K562 (cell line): ENCODE measurements at regions not wholly inside any gene's neighbourhood (a gene's known extent, or its start where the extent isn't known, plus 50 kb on each side); places are given as distances from the start of the nearest gene placed in this dataset.

Experiments
- ATAC-seq: fragments of 200-7000 bp; cut with Tn5 transposase; 3 replicates; pipeline ENCODE4 v1.9.1; 2020; ENCODE audit warnings: moderate library complexity
- BruUV-seq: library from RNA; stranded (reverse); fragments of 400-500 nt; replicated peaks from 2 replicates; lab custom pipeline; 2021; lab: Mats Ljungman, UMichigan
- CTCF ChIA-PET: fragments of 300-600 bp; formaldehyde crosslinking; extraction: SDS; loops from one replicate; lab custom pipeline; 2021; ENCODE audit warnings: low intra/inter-chr PET ratio; lab: Yijun Ruan, JAX
- POLR2A ChIA-PET: fragments of 300-600, 350-650 bp; sonication (Branson Sonifier 250); formaldehyde crosslinking; extraction: SDS; loops from one replicate; lab custom pipeline; 2021; ENCODE audit warnings: antibody characterized with exemption, inconsistent platforms; lab: Yijun Ruan, JAX
- DNase-seq, 4 experiments: peaks; one replicate each; pipeline versions ENCODE4 v3.0.0 to v3.0.0-alpha.2; 2011 to 2018; ENCODE audit warnings: low spot score in 3 of 4, mixed read lengths in 3 of 4; ENCODE audit errors: extremely low read depth in 1 of 4
- FAIRE-seq: peaks from 2 replicates; lab custom pipeline; 2011; peaks lifted over from hg19 to GRCh38; lab: Jason Lieb, UNC
- H2AFZ ChIP-seq: 2 replicates; pipeline ENCODE4 v1.6.0; 2011; ENCODE audit warnings: low read depth, low read length, control low read depth, inconsistent platforms
- H3K27ac ChIP-seq: fragments of 200-600 bp; 3 replicates; pipeline ENCODE4 v1.8.0; 2011; ENCODE audit warnings: low read depth, mild to moderate bottlenecking, control low read depth, inconsistent platforms, low read length, moderate library complexity, mixed read lengths; ENCODE audit errors: extremely low read depth
- H3K27me3 ChIP-seq, 2 experiments: fragments of 300-600 bp in 1 of 2; 2 replicates in 1 of 2; 3 replicates in 1 of 2; pipeline versions ENCODE4 v1.6.0 to v1.8.0; 2011; ENCODE audit warnings: inconsistent platforms in 2 of 2, low read length in 2 of 2, mild to moderate bottlenecking in 1 of 2, mixed read lengths in 1 of 2, moderate library complexity in 1 of 2; ENCODE audit not compliant: control insufficient read depth in 2 of 2, insufficient read depth in 2 of 2
- H3K36me3 ChIP-seq: fragments of 300-600 bp; 3 replicates; pipeline ENCODE4 v1.8.0; 2011; ENCODE audit warnings: mild to moderate bottlenecking, low read length, inconsistent platforms; ENCODE audit not compliant: control insufficient read depth, insufficient read depth
- H3K4me1 ChIP-seq, 2 experiments: fragments of 200-600 bp in 1 of 2; replicated peaks in 1 of 2; 2 replicates in 1 of 2; 3 replicates in 1 of 2; pipeline versions ENCODE4 v1.5.1 to v1.8.0; 2011; ENCODE audit warnings: inconsistent platforms in 2 of 2, low read length in 2 of 2, mild to moderate bottlenecking in 1 of 2, mixed read lengths in 1 of 2, moderate library complexity in 1 of 2; ENCODE audit not compliant: control insufficient read depth in 2 of 2, insufficient read depth in 2 of 2
- H3K4me2 ChIP-seq: 2 replicates; pipeline ENCODE4 v1.6.1; 2011; ENCODE audit warnings: low read length, control low read depth, inconsistent platforms, mixed read lengths; ENCODE audit not compliant: insufficient read depth
- H3K4me3 ChIP-seq: fragments of 200-600 bp; sonication (generic), shearing (Covaris generic); 2 replicates; pipeline ENCODE4 v1.5.1; 2016; ENCODE audit warnings: control low read depth, inconsistent platforms
- H3K79me2 ChIP-seq: fragments of 200-600 bp; 3 replicates; pipeline ENCODE4 v1.8.0; 2011; ENCODE audit warnings: low read length, inconsistent platforms; ENCODE audit not compliant: control insufficient read depth, insufficient read depth
- H3K9ac ChIP-seq, 2 experiments: 2 replicates each; pipeline versions ENCODE4 v1.6.0 to v1.6.1; 2011; ENCODE audit warnings: low read depth in 2 of 2, low read length in 2 of 2, control low read depth in 1 of 2, inconsistent platforms in 1 of 2, mild to moderate bottlenecking in 1 of 2, mixed read lengths in 1 of 2; ENCODE audit not compliant: insufficient read depth in 1 of 2
- H3K9me1 ChIP-seq: one replicate; pipeline ENCODE4 v1.6.0; 2011; ENCODE audit warnings: inconsistent platforms, mild to moderate bottlenecking, low read length, moderate library complexity; ENCODE audit not compliant: control insufficient read depth, insufficient read depth
- H3K9me3 ChIP-seq: replicated peaks from 2 replicates; pipeline ENCODE4 v1.5.1; 2011; ENCODE audit warnings: low read depth, low read length, inconsistent platforms; ENCODE audit not compliant: control insufficient read depth, insufficient read depth
- H4K20me1 ChIP-seq: replicated peaks from 2 replicates; pipeline ENCODE4 v1.6.1; 2011; ENCODE audit warnings: low read length, inconsistent platforms, mixed read lengths; ENCODE audit not compliant: control insufficient read depth, insufficient read depth
- BACH1 ChIP-seq: fragments of 200-800 bp; sonication (Bioruptor generic); IDR thresholded peaks from 2 replicates; pipeline ENCODE4 v1.6.1; 2016; ENCODE audit warnings: missing genetic modification characterization, missing compliant biosample characterization
- CREBBP ChIP-seq: IDR thresholded peaks from one replicate; pipeline ENCODE4 v1.6.1; 2012; ENCODE audit warnings: low read depth, mild to moderate bottlenecking, control low read depth, inconsistent platforms, low read length
- EWSR1 ChIP-seq: fragments of 450-650 bp; IDR thresholded peaks from 2 replicates; pipeline ENCODE4 v1.6.1; 2018; ENCODE audit warnings: borderline replicate concordance, mild to moderate bottlenecking, low read depth, moderate library complexity; ENCODE audit not compliant: partially characterized antibody
- GATAD2A ChIP-seq: fragments of 450-650 bp; IDR thresholded peaks from 2 replicates; pipeline ENCODE4 v1.6.1; 2017
- HDAC8 ChIP-seq: fragments of 450-650 bp; IDR thresholded peaks from 2 replicates; pipeline ENCODE4 v1.6.1; 2016; ENCODE audit warnings: mild to moderate bottlenecking, missing genetic modification characterization, moderate library complexity, missing compliant biosample characterization
- HDGF ChIP-seq: fragments of 450-650 bp; IDR thresholded peaks from 2 replicates; pipeline ENCODE4 v1.6.1; 2016
- SP2 ChIP-seq: IDR thresholded peaks from 2 replicates; pipeline ENCODE4 v1.6.1; 2011; ENCODE audit warnings: mild to moderate bottlenecking, low read depth, low read length, moderate library complexity; ENCODE audit not compliant: poor library complexity, severe bottlenecking; ENCODE audit errors: extremely low read depth
- ZNF512 ChIP-seq: IDR thresholded peaks from 2 replicates; pipeline ENCODE4 v1.6.1; 2016; ENCODE audit warnings: missing genetic modification characterization, missing compliant biosample characterization
- WGBS: fragments of 100-300 bp; shearing (Covaris generic); methylation state at CpG from one replicate; pipeline ENCODE4 v1.1.6; 2016; ENCODE audit warnings: low coverage, mixed read lengths; ENCODE audit not compliant: insufficient coverage; ENCODE audit errors: missing lambda C conversion rate; 5-methylcytosine and 5-hydroxymethylcytosine counted together
- in situ Hi-C: fragments of 300-500 bp; cut with MboI; formaldehyde crosslinking; loops from 4 replicates; pipeline ENCODE4 v1.15.0; 2018; ENCODE audit warnings: inconsistent platforms, mixed read lengths
- intact Hi-C: fragments of 100-400 bp; cut with micrococcal nuclease; formaldehyde crosslinking; loops from 2 replicates; pipeline ENCODE4 v1.14.2; 2022
- TF ChIP-seq, protein P1 (sequence below): fragments of 450-650 bp; conservative IDR thresholded peaks from 2 replicates; pipeline ENCODE4 v1.6.1; 2016; ENCODE audit warnings: missing genetic modification characterization, low read depth, mild to moderate bottlenecking, missing compliant biosample characterization, moderate library complexity

- TF ChIP-seq, protein P1, sequence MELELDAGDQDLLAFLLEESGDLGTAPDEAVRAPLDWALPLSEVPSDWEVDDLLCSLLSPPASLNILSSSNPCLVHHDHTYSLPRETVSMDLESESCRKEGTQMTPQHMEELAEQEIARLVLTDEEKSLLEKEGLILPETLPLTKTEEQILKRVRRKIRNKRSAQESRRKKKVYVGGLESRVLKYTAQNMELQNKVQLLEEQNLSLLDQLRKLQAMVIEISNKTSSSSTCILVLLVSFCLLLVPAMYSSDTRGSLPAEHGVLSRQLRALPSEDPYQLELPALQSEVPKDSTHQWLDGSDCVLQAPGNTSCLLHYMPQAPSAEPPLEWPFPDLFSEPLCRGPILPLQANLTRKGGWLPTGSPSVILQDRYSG (tag), result no peak
- no peak for TF ChIP-seq SP2
- TF ChIP-seq HDAC8 (tag), result no peak
- TF ChIP-seq GATAD2A, result no peak
These were observed 339.5 kb upstream of the LUZP2 start (continued) for GRCh38 chr11:24157316-24157715.

DNA sequence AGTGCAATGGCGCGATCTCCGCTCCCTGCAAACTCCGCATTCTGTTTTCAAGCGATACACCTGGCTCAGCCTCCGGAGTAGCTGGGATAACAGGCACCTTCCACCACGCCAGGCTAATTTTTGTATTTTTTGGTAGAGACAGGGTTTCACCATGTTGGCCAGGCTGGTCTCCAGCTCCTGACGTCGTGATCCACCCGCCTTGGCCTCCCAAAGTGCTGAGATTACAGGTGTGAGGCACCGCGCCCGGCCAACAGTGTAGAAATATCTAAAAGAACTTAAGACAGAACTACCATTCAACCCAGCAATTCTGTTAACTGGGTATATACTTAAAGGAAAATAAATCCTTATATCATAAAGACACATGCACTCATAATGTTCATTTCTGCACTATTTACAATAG, 335.3 kb upstream of the LUZP2 start:
- Histone ChIP-seq H3K4me1 (no peaks in the 10 kb centered on the region), H3K27ac (no peak overlapping the region), H3K4me3 (no peak overlapping the region)
- no peak for TF ChIP-seq HDGF
- no peak for TF ChIP-seq ZNF512 (tag)
- TF ChIP-seq CREBBP, result no peak
- TF ChIP-seq BACH1 (tag), result no peak
- no peak for TF ChIP-seq EWSR1
- TF ChIP-seq, all 486 proteins: peak for 0
- DNase-seq (no peak), ATAC-seq (no peak), FAIRE-seq (no peak)
- Histone ChIP-seq H3K79me2 (no peaks in the 10 kb centered on the region), H3K4me2 (no peak overlapping the region), H3K9me1 (no peaks in the 10 kb centered on the region), H3K9ac (no peak overlapping the region), H4K20me1 (no peaks in the 10 kb centered on the region), H3K36me3 (no peaks in the 10 kb centered on the region), H3K27me3 (no peaks in the 10 kb centered on the region), H2AFZ (no peak overlapping the region), H3K9me3 (no peaks in the 10 kb centered on the region)
- 2% methylated on average over 13 of the region's 13 CpGs for WGBS
- POLR2A ChIA-PET, result no interaction called here
- intact Hi-C loops, result no loop called here
- in situ Hi-C loops, result no loop called here
- BruUV-seq, result no TSS peak
- CTCF ChIA-PET, result no interaction called here
